ENCODE measurements at regions not wholly inside any gene's neighbourhood (a gene's known extent, or its start where the extent isn't known, plus 50 kb on each side); places are given as distances from the start of the nearest gene placed in this dataset.

DNA sequence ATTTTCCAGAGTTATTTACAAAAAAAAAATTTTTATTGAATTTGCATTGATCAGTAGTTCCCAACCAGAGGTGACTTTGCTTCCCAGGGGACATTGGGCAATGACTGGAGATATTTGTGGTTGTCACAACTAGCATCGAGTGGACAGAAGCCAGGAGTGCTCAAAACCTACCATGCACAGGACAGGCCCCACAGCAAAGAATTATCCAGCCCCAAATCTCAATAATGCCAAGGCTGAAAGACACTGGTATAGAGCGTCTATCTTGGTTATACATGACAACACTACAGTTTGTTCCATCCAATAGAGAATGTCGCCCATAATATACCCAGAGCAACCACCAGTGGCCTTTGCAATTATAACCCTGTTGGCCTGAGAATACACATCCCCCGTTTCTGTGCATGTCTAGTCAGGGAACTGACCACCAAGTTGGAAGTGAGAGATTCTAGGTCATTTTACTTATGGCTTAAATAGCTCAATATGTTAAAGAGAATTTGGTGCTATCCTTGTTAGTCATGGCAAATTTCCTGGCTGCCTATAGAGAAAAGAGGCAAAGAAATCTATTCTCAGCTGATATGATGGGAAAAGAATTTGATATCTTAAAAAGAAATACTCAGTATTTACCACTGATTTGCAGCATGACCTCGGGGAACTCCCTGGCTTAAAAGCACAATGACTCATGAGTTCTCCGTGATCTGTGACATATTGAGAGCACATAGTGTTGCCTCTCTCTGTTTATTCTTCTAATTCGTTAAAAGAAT is 76.0 kb upstream of the ADTRP start:
- Mint-ChIP-seq H3K36me3 (ENCODE audit: insufficient read depth, unreplicated experiment) (no peaks in the 10 kb centered on the region), H3K4me3 (ENCODE audit: unreplicated experiment) (no peak overlapping the region), H3K4me1 (ENCODE audit: low read depth, unreplicated experiment) (no peaks in the 10 kb centered on the region), H3K27me3 (ENCODE audit: insufficient read depth, unreplicated experiment) (no peaks in the 10 kb centered on the region), H3K9me3 (ENCODE audit: unreplicated experiment) (no peaks in the 10 kb centered on the region), H3K27ac (ENCODE audit: unreplicated experiment) (no peak overlapping the region)
- Histone ChIP-seq H3K4me3 (ENCODE audit: low read depth, low read length) (no peak overlapping the region), H3K27me3 (replicated peaks; ENCODE audit: control insufficient read depth, insufficient read depth, low read length) (no peaks in the 10 kb centered on the region), H3K4me1 (no peaks in the 10 kb centered on the region), H3K9me3 (no peaks in the 10 kb centered on the region), H3K36me3 (ENCODE audit: control insufficient read depth, insufficient read depth, low read length) (no peaks in the 10 kb centered on the region)
- POLR2A ChIA-PET: no interaction called here
- BruUV-seq (replicated peaks): no TSS peak
- intact Hi-C loops (cut with micrococcal nuclease; ENCODE audit: unreplicated experiment): no loop called here
- DNase-seq: no peak
- TF ChIP-seq, protein P1, sequence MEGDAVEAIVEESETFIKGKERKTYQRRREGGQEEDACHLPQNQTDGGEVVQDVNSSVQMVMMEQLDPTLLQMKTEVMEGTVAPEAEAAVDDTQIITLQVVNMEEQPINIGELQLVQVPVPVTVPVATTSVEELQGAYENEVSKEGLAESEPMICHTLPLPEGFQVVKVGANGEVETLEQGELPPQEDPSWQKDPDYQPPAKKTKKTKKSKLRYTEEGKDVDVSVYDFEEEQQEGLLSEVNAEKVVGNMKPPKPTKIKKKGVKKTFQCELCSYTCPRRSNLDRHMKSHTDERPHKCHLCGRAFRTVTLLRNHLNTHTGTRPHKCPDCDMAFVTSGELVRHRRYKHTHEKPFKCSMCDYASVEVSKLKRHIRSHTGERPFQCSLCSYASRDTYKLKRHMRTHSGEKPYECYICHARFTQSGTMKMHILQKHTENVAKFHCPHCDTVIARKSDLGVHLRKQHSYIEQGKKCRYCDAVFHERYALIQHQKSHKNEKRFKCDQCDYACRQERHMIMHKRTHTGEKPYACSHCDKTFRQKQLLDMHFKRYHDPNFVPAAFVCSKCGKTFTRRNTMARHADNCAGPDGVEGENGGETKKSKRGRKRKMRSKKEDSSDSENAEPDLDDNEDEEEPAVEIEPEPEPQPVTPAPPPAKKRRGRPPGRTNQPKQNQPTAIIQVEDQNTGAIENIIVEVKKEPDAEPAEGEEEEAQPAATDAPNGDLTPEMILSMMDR (IDR thresholded peaks at IDR 0.05; ENCODE audit: insufficient read depth in 1 of 2, low read depth in 1 of 2, low read length in 1 of 2, severe bottlenecking in 1 of 2, unreplicated experiment in 1 of 2): no peak
- CTCF ChIA-PET: no interaction called here

DNA sequence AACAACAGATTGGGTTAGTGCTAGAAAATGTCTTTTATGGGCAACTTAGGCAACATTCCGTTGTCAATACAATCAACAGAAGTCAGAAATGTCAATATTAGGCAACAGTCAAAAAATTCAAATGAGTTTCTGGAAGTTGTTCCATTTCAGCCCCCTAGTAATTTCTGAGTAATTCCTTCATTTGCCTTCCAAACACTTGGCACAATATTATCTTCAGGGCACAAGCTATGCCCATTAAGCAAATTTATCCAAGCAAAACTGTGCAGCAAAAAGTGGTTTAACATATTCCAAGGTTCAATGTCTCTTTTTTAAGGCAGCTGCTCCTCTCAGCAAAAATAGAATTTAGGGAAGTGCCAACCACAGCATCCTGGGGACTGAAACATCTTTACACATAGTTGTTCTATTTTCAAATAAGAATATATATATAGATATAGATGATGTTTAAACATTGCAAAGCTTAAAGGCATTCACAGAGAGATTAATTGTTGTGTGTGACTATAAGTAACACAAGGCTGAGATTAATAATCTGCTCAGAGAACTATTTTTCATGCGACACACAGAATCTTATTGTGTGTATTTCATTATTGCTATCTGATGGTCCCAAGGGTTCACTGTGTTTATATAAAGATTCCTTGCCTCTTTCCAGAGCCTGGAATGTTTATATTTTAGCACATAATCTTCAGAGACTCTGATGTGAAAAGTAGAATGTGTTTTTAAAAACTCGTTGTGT is 75.2 kb upstream of the ADTRP start:
- CTCF ChIA-PET: no interaction called here

DNA sequence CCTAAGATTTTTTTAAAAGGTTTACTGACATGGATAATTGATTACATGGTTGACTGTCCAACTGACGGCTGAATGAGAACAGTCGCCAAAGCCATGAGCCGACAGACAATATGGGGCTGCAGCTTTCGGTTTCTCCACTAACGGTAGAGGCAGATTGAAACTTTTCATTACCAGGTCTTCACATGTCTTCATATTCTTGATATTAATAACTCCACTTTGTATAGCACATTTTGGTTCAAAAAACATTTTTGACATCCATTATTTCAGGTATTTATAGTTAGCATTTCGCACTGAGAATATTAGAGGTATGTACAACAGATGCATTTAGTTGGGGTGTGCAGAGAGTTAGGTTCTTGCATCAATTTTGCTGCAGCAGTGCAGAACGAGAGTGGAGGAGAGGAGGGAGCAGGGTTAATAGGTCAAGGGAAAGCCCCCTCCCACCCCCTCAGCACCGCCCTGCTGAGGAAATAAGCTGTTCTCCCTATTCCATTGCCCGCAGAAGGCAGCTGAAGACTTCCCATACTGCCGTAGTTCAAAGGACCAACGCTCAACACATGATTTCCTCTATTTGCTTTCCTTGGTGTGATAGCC is 73.6 kb upstream of the ADTRP start:
- BruUV-seq (replicated peaks): no TSS peak

More for the DNA sequence above, 75.2 kb upstream of the ADTRP start:
- Histone ChIP-seq H3K27me3 (replicated peaks; ENCODE audit: control insufficient read depth, insufficient read depth, low read length) (no peaks in the 10 kb centered on the region), H3K9me3 (no peaks in the 10 kb centered on the region), H3K4me1 (no peaks in the 10 kb centered on the region), H3K36me3 (ENCODE audit: control insufficient read depth, insufficient read depth, low read length) (no peaks in the 10 kb centered on the region), H3K4me3 (ENCODE audit: low read depth, low read length) (no peak overlapping the region)
- H3K4me3 Mint-ChIP-seq (ENCODE audit: unreplicated experiment): no peak overlapping the region
- no peaks in the 10 kb centered on the region for H3K27me3 Mint-ChIP-seq (ENCODE audit: insufficient read depth, unreplicated experiment)
- no peak overlapping the region for H3K27ac Mint-ChIP-seq (ENCODE audit: unreplicated experiment)
- TF ChIP-seq, protein P1 (IDR thresholded peaks at IDR 0.05; ENCODE audit: insufficient read depth in 1 of 2, low read depth in 1 of 2, low read length in 1 of 2, severe bottlenecking in 1 of 2, unreplicated experiment in 1 of 2): no peak
- intact Hi-C loops (cut with micrococcal nuclease; ENCODE audit: unreplicated experiment): no loop called here
- H3K36me3 Mint-ChIP-seq (ENCODE audit: insufficient read depth, unreplicated experiment): no peaks in the 10 kb centered on the region
- POLR2A ChIA-PET: no interaction called here
- H3K9me3 Mint-ChIP-seq (ENCODE audit: unreplicated experiment): no peaks in the 10 kb centered on the region
- no peak for DNase-seq
- BruUV-seq (replicated peaks): no TSS peak
- no peaks in the 10 kb centered on the region for H3K4me1 Mint-ChIP-seq (ENCODE audit: low read depth, unreplicated experiment)

More for the DNA sequence above, 73.6 kb upstream of the ADTRP start:
- no peaks in the 10 kb centered on the region for H3K27me3 Mint-ChIP-seq (ENCODE audit: insufficient read depth, unreplicated experiment)
- Histone ChIP-seq H3K4me1 (no peaks in the 10 kb centered on the region), H3K27me3 (replicated peaks; ENCODE audit: control insufficient read depth, insufficient read depth, low read length) (no peaks in the 10 kb centered on the region), H3K36me3 (ENCODE audit: control insufficient read depth, insufficient read depth, low read length) (no peaks in the 10 kb centered on the region), H3K4me3 (ENCODE audit: low read depth, low read length) (no peak overlapping the region), H3K9me3 (no peaks in the 10 kb centered on the region)
- ChIA-PET CTCF (no interaction called here), POLR2A (no interaction called here)
- no peaks in the 10 kb centered on the region for H3K36me3 Mint-ChIP-seq (ENCODE audit: insufficient read depth, unreplicated experiment)
- intact Hi-C loops (cut with micrococcal nuclease; ENCODE audit: unreplicated experiment): no loop called here
- DNase-seq: no peak
- no peaks in the 10 kb centered on the region for H3K9me3 Mint-ChIP-seq (ENCODE audit: unreplicated experiment)
- TF ChIP-seq, protein P1 (IDR thresholded peaks at IDR 0.05; ENCODE audit: insufficient read depth in 1 of 2, low read depth in 1 of 2, low read length in 1 of 2, severe bottlenecking in 1 of 2, unreplicated experiment in 1 of 2): no peak
- no peak overlapping the region for H3K4me3 Mint-ChIP-seq (ENCODE audit: unreplicated experiment)
- no peaks in the 10 kb centered on the region for H3K4me1 Mint-ChIP-seq (ENCODE audit: low read depth, unreplicated experiment)
- H3K27ac Mint-ChIP-seq (ENCODE audit: unreplicated experiment): no peak overlapping the region

Data from Caco-2 (cell line).